ENCODE measurements at regions not wholly inside any gene's neighbourhood (a gene's known extent, or its start where the extent isn't known, plus 50 kb on each side); places are given as distances from the start of the nearest gene placed in this dataset.

GRCh38 chr12:75602106-75602505 is 90.7 kb upstream of the KRR1 start:
- Histone ChIP-seq H3K4me3 (replicated peaks; ENCODE audit: insufficient read depth, low read length) (no peak overlapping the region), H3K27ac (replicated peaks) (no peak overlapping the region), H3K27me3 (ENCODE audit: insufficient read depth, poor library complexity, severe bottlenecking) (no peaks in the 10 kb centered on the region)
- no peak for DNase-seq (ENCODE audit: low read depth in 1 of 2, low spot score in 1 of 2)
- TF ChIP-seq CTCF (IDR thresholded peaks at IDR 0.05; ENCODE audit: insufficient read depth, low read length) (no peak), POLR2AphosphoS5 (IDR thresholded peaks at IDR 0.05; ENCODE audit: low read depth) (no peak), SPI1 (IDR thresholded peaks at IDR 0.05; ENCODE audit: borderline replicate concordance, low read depth) (no peak), REST (IDR thresholded peaks at IDR 0.05; ENCODE audit: insufficient replicate concordance, low read depth) (no peak), GABPA (IDR thresholded peaks at IDR 0.05; ENCODE audit: low read depth) (no peak)

DNA sequence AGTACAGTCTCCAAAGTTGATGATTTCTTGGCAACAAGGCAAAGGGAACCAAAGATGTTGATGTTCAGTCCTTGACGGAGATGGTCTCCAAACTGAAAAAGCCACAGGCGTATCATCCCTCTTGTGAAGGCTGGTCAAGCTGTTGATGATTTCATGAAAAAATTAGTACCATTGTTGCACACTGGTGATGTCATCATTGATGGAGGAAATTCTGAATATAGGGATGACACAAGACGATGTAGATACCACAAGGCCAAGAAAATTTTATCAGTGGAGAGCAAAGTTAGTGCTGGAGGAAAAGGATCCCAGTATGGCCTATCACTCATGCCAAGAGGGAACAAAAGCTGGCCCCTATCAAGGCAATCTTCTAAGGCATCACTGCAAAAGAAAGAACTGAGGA is 88.7 kb upstream of the KRR1 start:
- no peak for TF ChIP-seq REST (IDR thresholded peaks at IDR 0.05; ENCODE audit: insufficient replicate concordance, low read depth)
- no peak for TF ChIP-seq POLR2AphosphoS5 (IDR thresholded peaks at IDR 0.05; ENCODE audit: low read depth)
- TF ChIP-seq CTCF (IDR thresholded peaks at IDR 0.05; ENCODE audit: insufficient read depth, low read length) = no peak
- no peak for TF ChIP-seq SPI1 (IDR thresholded peaks at IDR 0.05; ENCODE audit: borderline replicate concordance, low read depth)
- no peak for TF ChIP-seq GABPA (IDR thresholded peaks at IDR 0.05; ENCODE audit: low read depth)
- Histone ChIP-seq H3K27ac (replicated peaks) (no peak overlapping the region), H3K4me3 (replicated peaks; ENCODE audit: insufficient read depth, low read length) (no peak overlapping the region), H3K27me3 (ENCODE audit: insufficient read depth, poor library complexity, severe bottlenecking) (no peaks in the 10 kb centered on the region)
- DNase-seq (ENCODE audit: low read depth in 1 of 2, low spot score in 1 of 2) = no peak

- no peak overlapping the region for H3K27ac ChIP-seq (replicated peaks)
- no peak for DNase-seq (ENCODE audit: low read depth in 1 of 2, low spot score in 1 of 2)
- H3K27me3 ChIP-seq (ENCODE audit: insufficient read depth, poor library complexity, severe bottlenecking) = no peaks in the 10 kb centered on the region
- no peak for TF ChIP-seq POLR2AphosphoS5 (IDR thresholded peaks at IDR 0.05; ENCODE audit: low read depth)
- no peak for TF ChIP-seq SPI1 (IDR thresholded peaks at IDR 0.05; ENCODE audit: borderline replicate concordance, low read depth)
- TF ChIP-seq CTCF (IDR thresholded peaks at IDR 0.05; ENCODE audit: insufficient read depth, low read length) = no peak
- TF ChIP-seq GABPA (IDR thresholded peaks at IDR 0.05; ENCODE audit: low read depth) = no peak
- TF ChIP-seq REST (IDR thresholded peaks at IDR 0.05; ENCODE audit: insufficient replicate concordance, low read depth) = no peak
- no peak overlapping the region for H3K4me3 ChIP-seq (replicated peaks; ENCODE audit: insufficient read depth, low read length)
These were observed 87.7 kb upstream of the KRR1 start for GRCh38 chr12:75599061-75599460.
